IMR-90 (cell line): ENCODE measurements at regions not wholly inside any gene's neighbourhood (a gene's known extent, or its start where the extent isn't known, plus 50 kb on each side); places are given as distances from the start of the nearest gene placed in this dataset.

Source experiments
- ATAC-seq: fragments of 200-7000 bp; cut with Tn5 transposase; 2 replicates; pipeline ENCODE4 v1.9.1; 2020; ENCODE audit warnings: low read depth, mild to moderate bottlenecking, moderate library complexity
- BruUV-seq: library from RNA; stranded (reverse); fragments of 400-500 nt; replicated peaks from 2 replicates; lab custom pipeline; 2021; lab: Mats Ljungman, UMichigan
- CTCF ChIA-PET: fragments of 300-600 bp; formaldehyde crosslinking; extraction: SDS; loops from one replicate; lab custom pipeline; 2021; ENCODE audit warnings: antibody characterized with exemption; lab: Yijun Ruan, JAX
- POLR2A ChIA-PET: fragments of 300-600 bp; sonication (Branson Sonifier 250); formaldehyde crosslinking; loops from one replicate; lab custom pipeline; 2022; ENCODE audit warnings: antibody characterized with exemption; ENCODE audit not compliant: unreplicated experiment; lab: Charles Lee
- DNase-seq: peaks from one replicate; pipeline ENCODE4 v3.0.0; 2013
- H2AFZ ChIP-seq: replicated peaks from 2 replicates; pipeline ENCODE3; 2013; ENCODE audit warnings: low read length, mild to moderate bottlenecking; ENCODE audit not compliant: poor library complexity
- H2AK5ac ChIP-seq: 2 replicates; pipeline ENCODE4 v1.6.1; 2013; ENCODE audit warnings: low read depth, low read length, inconsistent platforms
- H2AK9ac ChIP-seq: replicated peaks from 2 replicates; pipeline ENCODE3; 2013; ENCODE audit warnings: mild to moderate bottlenecking, low read depth, low read length, moderate library complexity; ENCODE audit not compliant: poor library complexity
- H2BK120ac ChIP-seq: 2 replicates; pipeline ENCODE4 v1.6.1; 2013; ENCODE audit warnings: low read depth, low read length, inconsistent platforms
- H2BK15ac ChIP-seq: 3 replicates; pipeline ENCODE4 v1.6.1; 2013; ENCODE audit warnings: low read depth, low read length, inconsistent platforms
- H2BK20ac ChIP-seq: 2 replicates; pipeline ENCODE4 v1.6.1; 2013; ENCODE audit warnings: low read depth, mild to moderate bottlenecking, inconsistent platforms, low read length, moderate library complexity
- H2BK5ac ChIP-seq: 2 replicates; pipeline ENCODE4 v1.6.1; 2013; ENCODE audit warnings: mild to moderate bottlenecking, low read depth, low read length, inconsistent platforms; ENCODE audit not compliant: poor library complexity, severe bottlenecking
- H3K14ac ChIP-seq: replicated peaks from 2 replicates; pipeline ENCODE4 v1.6.1; 2013; ENCODE audit warnings: low read depth, low read length, inconsistent platforms
- H3K18ac ChIP-seq: 2 replicates; pipeline ENCODE4 v1.6.1; 2013; ENCODE audit warnings: low read depth, low read length, control low read depth
- H3K23ac ChIP-seq: 2 replicates; pipeline ENCODE4 v1.6.1; 2013; ENCODE audit warnings: low read depth, low read length, inconsistent platforms
- H3K27ac ChIP-seq: 2 replicates; pipeline ENCODE4 v1.5.1; 2013; ENCODE audit warnings: mild to moderate bottlenecking, control low read depth, low read length; ENCODE audit not compliant: insufficient read depth
- H3K27me3 ChIP-seq: 2 replicates; pipeline ENCODE4 v1.6.1; 2013; ENCODE audit warnings: low read length; ENCODE audit not compliant: control insufficient read depth, insufficient read depth
- H3K36me3 ChIP-seq: 2 replicates; pipeline ENCODE4 v1.6.1; 2013; ENCODE audit warnings: low read length, mixed read lengths; ENCODE audit not compliant: control insufficient read depth, insufficient read depth
- H3K4ac ChIP-seq: 2 replicates; pipeline ENCODE4 v1.6.1; 2013; ENCODE audit warnings: low read depth, low read length, inconsistent platforms
- H3K4me1 ChIP-seq: 2 replicates; pipeline ENCODE4 v1.6.1; 2013; ENCODE audit warnings: low read length, mixed read lengths; ENCODE audit not compliant: control insufficient read depth, insufficient read depth
- H3K4me2 ChIP-seq: 2 replicates; pipeline ENCODE4 v1.6.1; 2013; ENCODE audit warnings: low read depth, mild to moderate bottlenecking, control low read depth, low read length, moderate library complexity
- H3K4me3 ChIP-seq: 2 replicates; pipeline ENCODE4 v1.5.1; 2013; ENCODE audit warnings: low read depth, mild to moderate bottlenecking, control low read depth, low read length, moderate library complexity; ENCODE audit not compliant: insufficient read depth
- H3K56ac ChIP-seq: 2 replicates; pipeline ENCODE4 v1.6.1; 2013; ENCODE audit warnings: low read length, inconsistent platforms; ENCODE audit not compliant: insufficient read depth; ENCODE audit errors: extremely low read depth
- H3K79me1 ChIP-seq, 2 experiments: 2 replicates each; pipeline ENCODE4 v1.6.1; 2013; ENCODE audit warnings: low read length in 2 of 2, inconsistent platforms in 1 of 2, low read depth in 1 of 2
- H3K9ac ChIP-seq: 2 replicates; pipeline ENCODE4 v1.6.1; 2013; ENCODE audit warnings: low read depth, low read length, control low read depth
- H3K9me1 ChIP-seq: 2 replicates; pipeline ENCODE4 v1.6.1; 2013; ENCODE audit warnings: low read length, inconsistent platforms; ENCODE audit not compliant: insufficient read depth
- H3K9me3 ChIP-seq: 2 replicates; pipeline ENCODE4 v1.6.1; 2013; ENCODE audit warnings: low read length; ENCODE audit not compliant: control insufficient read depth, insufficient read depth
- H4K20me1 ChIP-seq: 2 replicates; pipeline ENCODE4 v1.6.1; 2013; ENCODE audit warnings: low read length, inconsistent platforms; ENCODE audit not compliant: insufficient read depth
- H4K5ac ChIP-seq: 2 replicates; pipeline ENCODE4 v1.6.1; 2013; ENCODE audit warnings: mild to moderate bottlenecking, low read depth, low read length, control low read depth
- H4K8ac ChIP-seq, 2 experiments: 2 replicates each; pipeline ENCODE4 v1.6.1; 2013; ENCODE audit warnings: low read depth in 2 of 2, low read length in 2 of 2, control low read depth in 1 of 2, inconsistent platforms in 1 of 2
- H4K91ac ChIP-seq: 2 replicates; pipeline ENCODE4 v1.6.1; 2013; ENCODE audit warnings: low read depth, low read length, inconsistent platforms; ENCODE audit not compliant: insufficient read depth
- BHLHE40 ChIP-seq: fragments of 150-350 bp; IDR thresholded peaks from 2 replicates; pipeline ENCODE4 v1.6.1; 2016; ENCODE audit warnings: mild to moderate bottlenecking, low read depth, low read length
- CEBPB ChIP-seq: IDR thresholded peaks from 2 replicates; pipeline ENCODE4 v1.6.1; 2012; ENCODE audit warnings: low read depth, low read length, improper control_type of control experiment
- CHD1 ChIP-seq: IDR thresholded peaks from 2 replicates; pipeline ENCODE4 v1.6.1; 2012; ENCODE audit warnings: low read depth, low read length, improper control_type of control experiment
- ELK1 ChIP-seq: fragments of 150-350 bp; IDR thresholded peaks from 2 replicates; pipeline ENCODE4 v1.6.1; 2016; ENCODE audit warnings: low read depth, mild to moderate bottlenecking, low read length, moderate library complexity, borderline replicate concordance
- FOS ChIP-seq: fragments of 150-350 bp; IDR thresholded peaks from 2 replicates; pipeline ENCODE4 v1.6.1; 2016; ENCODE audit warnings: low read depth, low read length
- MAFK ChIP-seq: IDR thresholded peaks from 2 replicates; pipeline ENCODE4 v1.6.1; 2012; ENCODE audit warnings: low read depth, low read length, improper control_type of control experiment
- MAZ ChIP-seq: IDR thresholded peaks from 2 replicates; pipeline ENCODE4 v1.6.1; 2012; ENCODE audit warnings: low read depth, mild to moderate bottlenecking, low read length, improper control_type of control experiment, moderate library complexity, borderline replicate concordance
- MXI1 ChIP-seq: IDR thresholded peaks from 2 replicates; pipeline ENCODE4 v1.6.1; 2012; ENCODE audit warnings: low read depth, mild to moderate bottlenecking, low read length, moderate library complexity, borderline replicate concordance
- NFE2L2 ChIP-seq: fragments of 150-350 bp; IDR thresholded peaks from 2 replicates; pipeline ENCODE4 v1.6.1; 2016; ENCODE audit warnings: low read depth, mild to moderate bottlenecking, low read length
- POLR2A ChIP-seq: IDR thresholded peaks from 2 replicates; pipeline ENCODE4 v1.6.1; 2012; ENCODE audit warnings: mild to moderate bottlenecking, low read depth, low read length
- RAD21 ChIP-seq: IDR thresholded peaks from 2 replicates; pipeline ENCODE4 v1.6.1; 2012; ENCODE audit warnings: low read length, improper control_type of control experiment
- RCOR1 ChIP-seq: IDR thresholded peaks from 2 replicates; pipeline ENCODE4 v1.6.1; 2012; ENCODE audit warnings: mild to moderate bottlenecking, low read length, improper control_type of control experiment; ENCODE audit not compliant: insufficient replicate concordance
- RFX5 ChIP-seq: IDR thresholded peaks from 2 replicates; pipeline ENCODE4 v1.8.0; 2012; ENCODE audit warnings: low read depth, mild to moderate bottlenecking, low read length, moderate library complexity
- SMC3 ChIP-seq: fragments of 150-350 bp; IDR thresholded peaks from 2 replicates; pipeline ENCODE4 v1.6.1; 2016; ENCODE audit warnings: low read depth, mild to moderate bottlenecking, antibody characterized with exemption, low read length, moderate library complexity
- WGBS, 2 experiments: methylation state at CpG; one replicate each; pipeline versions ENCODE4 v1.1.5 to v1.1.7; 2013; ENCODE audit warnings: missing lambda C conversion rate in 2 of 2; ENCODE audit not compliant: insufficient read length in 1 of 2; ENCODE audit errors: extremely low coverage in 2 of 2; 5-methylcytosine and 5-hydroxymethylcytosine counted together
- dilution Hi-C: fragments of 300-500 bp; cut with HindIII; formaldehyde crosslinking; loops from one replicate; pipeline ENCODE4 v1.14.3; 2018; ENCODE audit warnings: low sequenced_read_pairs; ENCODE audit not compliant: unreplicated experiment
- in situ Hi-C: fragments of 300-500 bp; cut with MboI; formaldehyde crosslinking; loops from 3 replicates; pipeline ENCODE4 v1.14.3; 2019; ENCODE audit warnings: low sequenced_read_pairs, inconsistent platforms, mixed read lengths
- intact Hi-C: fragments of 100-400 bp; cut with micrococcal nuclease; formaldehyde crosslinking; loops from 2 replicates; pipeline ENCODE4 v1.10.0; 2022
- TF ChIP-seq, protein P1 (sequence below): conservative IDR thresholded peaks from 2 replicates; pipeline ENCODE4 v1.5.1; 2012; ENCODE audit warnings: mild to moderate bottlenecking, low read depth, low read length, improper control_type of control experiment
- TF ChIP-seq, protein P2 (sequence below): fragments of 150-350 bp; IDR thresholded peaks from 2 replicates; pipeline ENCODE4 v1.6.1; 2017; ENCODE audit warnings: mild to moderate bottlenecking, antibody characterized with exemption, low read length, low read depth

GRCh38 chr13:102933523-102933922 lies 87.7 kb downstream of the ERCC5 start:
- no peak overlapping the region for H4K5ac ChIP-seq
- intact Hi-C loops = no loop called here
- H2BK120ac ChIP-seq = no peak overlapping the region
- no peak overlapping the region for H2AK5ac ChIP-seq
- H3K4me3 ChIP-seq = no peak overlapping the region
- H3K79me1 ChIP-seq = no peaks in the 10 kb centered on the region
- H2BK5ac ChIP-seq = no peak overlapping the region
- no peak overlapping the region for H4K8ac ChIP-seq
- H2BK20ac ChIP-seq = no peak overlapping the region
- in situ Hi-C loops = no loop called here
- no peak overlapping the region for H3K18ac ChIP-seq
- no peak overlapping the region for H3K56ac ChIP-seq
- no peaks in the 10 kb centered on the region for H3K4me1 ChIP-seq
- no peak overlapping the region for H4K91ac ChIP-seq
- WGBS, 2 experiments = no CpG with 5 or more reads among the region's 3 CpGs
- H3K9ac ChIP-seq = no peak overlapping the region
- dilution Hi-C loops = no loop called here
- DNase-seq (no peak), ATAC-seq (no peak)
- no peak overlapping the region for H2AK9ac ChIP-seq
- H3K23ac ChIP-seq = no peak overlapping the region
- H3K4ac ChIP-seq = no peak overlapping the region
- TF ChIP-seq SMC3 (no peak), CEBPB (no peak), NFE2L2 (no peak), MAZ (no peak), MXI1 (no peak), ELK1 (no peak), POLR2A (no peak), BHLHE40 (no peak), RFX5 (no peak), CHD1 (no peak), RAD21 (no peak), RCOR1 (no peak), FOS (no peak), MAFK (no peak)
- TF ChIP-seq, protein P1, sequence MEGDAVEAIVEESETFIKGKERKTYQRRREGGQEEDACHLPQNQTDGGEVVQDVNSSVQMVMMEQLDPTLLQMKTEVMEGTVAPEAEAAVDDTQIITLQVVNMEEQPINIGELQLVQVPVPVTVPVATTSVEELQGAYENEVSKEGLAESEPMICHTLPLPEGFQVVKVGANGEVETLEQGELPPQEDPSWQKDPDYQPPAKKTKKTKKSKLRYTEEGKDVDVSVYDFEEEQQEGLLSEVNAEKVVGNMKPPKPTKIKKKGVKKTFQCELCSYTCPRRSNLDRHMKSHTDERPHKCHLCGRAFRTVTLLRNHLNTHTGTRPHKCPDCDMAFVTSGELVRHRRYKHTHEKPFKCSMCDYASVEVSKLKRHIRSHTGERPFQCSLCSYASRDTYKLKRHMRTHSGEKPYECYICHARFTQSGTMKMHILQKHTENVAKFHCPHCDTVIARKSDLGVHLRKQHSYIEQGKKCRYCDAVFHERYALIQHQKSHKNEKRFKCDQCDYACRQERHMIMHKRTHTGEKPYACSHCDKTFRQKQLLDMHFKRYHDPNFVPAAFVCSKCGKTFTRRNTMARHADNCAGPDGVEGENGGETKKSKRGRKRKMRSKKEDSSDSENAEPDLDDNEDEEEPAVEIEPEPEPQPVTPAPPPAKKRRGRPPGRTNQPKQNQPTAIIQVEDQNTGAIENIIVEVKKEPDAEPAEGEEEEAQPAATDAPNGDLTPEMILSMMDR = no peak
- TF ChIP-seq, protein P2, sequence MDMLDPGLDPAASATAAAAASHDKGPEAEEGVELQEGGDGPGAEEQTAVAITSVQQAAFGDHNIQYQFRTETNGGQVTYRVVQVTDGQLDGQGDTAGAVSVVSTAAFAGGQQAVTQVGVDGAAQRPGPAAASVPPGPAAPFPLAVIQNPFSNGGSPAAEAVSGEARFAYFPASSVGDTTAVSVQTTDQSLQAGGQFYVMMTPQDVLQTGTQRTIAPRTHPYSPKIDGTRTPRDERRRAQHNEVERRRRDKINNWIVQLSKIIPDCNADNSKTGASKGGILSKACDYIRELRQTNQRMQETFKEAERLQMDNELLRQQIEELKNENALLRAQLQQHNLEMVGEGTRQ = no peak
- no peak overlapping the region for H2AFZ ChIP-seq
- H3K9me1 ChIP-seq = no peaks in the 10 kb centered on the region
- H3K27ac ChIP-seq = no peak overlapping the region
- POLR2A ChIA-PET = no interaction called here
- no peaks in the 10 kb centered on the region for H4K20me1 ChIP-seq
- CTCF ChIA-PET = interaction anchor here (0.7 kb wide), 1 partner anchor 18 kb away, joined by 4 read pairs; no protein-coding TSS in a partner anchor
- no peak overlapping the region for H3K14ac ChIP-seq
- BruUV-seq = no TSS peak
- H2BK15ac ChIP-seq = no peak overlapping the region
- no peak overlapping the region for H3K4me2 ChIP-seq
- H3K9me3 ChIP-seq = no peaks in the 10 kb centered on the region
- H3K36me3 ChIP-seq = no peaks in the 10 kb centered on the region
- no peaks in the 10 kb centered on the region for H3K27me3 ChIP-seq
